Iris pigment epithelial cell (primary cell): ENCODE measurements at regions not wholly inside any gene's neighbourhood (a gene's known extent, or its start where the extent isn't known, plus 50 kb on each side); places are given as distances from the start of the nearest gene placed in this dataset.
"Not testable (repeated sequence)": the region's sequence is repeated elsewhere in the genome, so short reads cannot be mapped to it uniquely, and the experiment has no call there.

Experiments used
- DNase-seq: peaks from one replicate; pipeline ENCODE4 v3.0.0-alpha.2; 2011; ENCODE audit warnings: low read depth

DNA sequence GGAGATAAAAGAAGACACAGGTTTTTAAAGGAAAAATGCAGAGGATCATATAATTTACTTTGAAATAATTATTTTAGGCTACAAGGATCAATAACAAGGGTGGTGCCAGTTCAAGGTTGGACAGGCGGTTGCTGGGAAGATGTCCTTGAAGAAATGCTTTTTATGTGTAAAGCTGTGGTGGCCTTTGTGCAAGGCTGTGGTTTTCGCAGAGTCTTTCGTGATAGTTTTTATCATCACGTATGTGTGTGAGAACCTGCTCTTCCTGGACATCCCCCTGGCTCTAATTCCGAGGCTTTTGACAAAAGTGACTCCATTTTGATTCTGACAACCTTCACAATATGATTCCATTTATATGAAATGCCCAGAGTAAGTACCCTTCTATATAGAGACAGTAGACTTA is 85.8 kb upstream of the COG2 start:
- DNase-seq, result no peak

DNA sequence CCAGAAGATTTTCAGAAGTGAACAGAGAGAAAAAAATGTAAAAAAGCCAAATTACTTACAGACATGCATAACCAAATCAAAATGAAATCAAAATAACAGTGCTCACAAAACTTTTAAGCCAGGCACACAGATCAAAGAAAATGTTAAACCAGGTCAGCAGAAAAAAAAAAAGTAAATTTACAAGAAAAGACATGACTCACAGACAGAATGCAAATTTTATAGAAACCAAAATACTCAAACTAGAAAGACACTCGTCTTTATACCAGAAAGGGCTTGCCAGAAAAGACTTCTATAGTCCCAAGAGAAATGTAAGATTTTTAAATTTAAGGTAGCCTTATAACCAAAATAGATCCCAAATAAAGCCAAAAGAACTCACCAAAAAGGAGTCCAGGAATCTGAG is 86.5 kb upstream of the COG2 start:
- no peak for DNase-seq

DNA sequence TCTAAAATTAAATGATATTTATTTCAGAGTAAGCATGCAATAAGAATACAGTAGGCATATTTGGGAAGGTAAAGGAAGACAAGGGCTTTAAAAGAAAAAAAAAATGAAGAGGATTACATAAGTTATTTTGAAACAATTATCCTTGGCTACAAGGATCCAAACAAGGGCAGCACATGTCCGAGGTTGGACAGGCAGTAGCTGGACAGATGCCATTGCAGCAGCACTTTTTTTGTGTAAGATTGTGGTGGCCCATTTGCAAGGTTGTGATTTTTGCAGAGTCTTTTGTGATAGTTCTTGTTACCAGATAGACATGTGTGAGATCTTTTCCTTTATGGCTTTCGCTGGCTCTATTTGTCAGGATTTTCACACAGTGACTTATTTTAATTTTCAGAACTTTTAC is 89.4 kb upstream of the COG2 start:
- no peak for DNase-seq

DNA sequence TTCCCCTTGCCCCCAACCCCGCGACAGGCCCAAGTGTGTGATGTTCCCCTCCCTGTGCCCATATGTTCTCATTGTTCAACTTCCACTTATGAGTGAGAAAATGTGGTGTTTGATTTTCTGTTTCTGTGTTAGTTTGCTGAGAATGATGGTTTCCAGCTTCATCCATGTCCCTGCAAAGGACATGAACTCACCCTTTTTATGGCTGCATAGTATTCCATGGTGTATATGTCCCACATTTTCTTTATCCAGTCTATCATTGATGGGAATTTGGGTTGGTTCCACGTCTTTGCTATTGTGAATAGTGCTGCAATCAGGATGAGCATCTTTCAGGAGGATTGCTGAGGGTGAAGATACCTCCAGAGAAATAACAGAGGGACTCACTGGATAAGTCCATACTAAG is 91.3 kb upstream of the COG2 start:
- not testable (repeated sequence) for DNase-seq

DNA sequence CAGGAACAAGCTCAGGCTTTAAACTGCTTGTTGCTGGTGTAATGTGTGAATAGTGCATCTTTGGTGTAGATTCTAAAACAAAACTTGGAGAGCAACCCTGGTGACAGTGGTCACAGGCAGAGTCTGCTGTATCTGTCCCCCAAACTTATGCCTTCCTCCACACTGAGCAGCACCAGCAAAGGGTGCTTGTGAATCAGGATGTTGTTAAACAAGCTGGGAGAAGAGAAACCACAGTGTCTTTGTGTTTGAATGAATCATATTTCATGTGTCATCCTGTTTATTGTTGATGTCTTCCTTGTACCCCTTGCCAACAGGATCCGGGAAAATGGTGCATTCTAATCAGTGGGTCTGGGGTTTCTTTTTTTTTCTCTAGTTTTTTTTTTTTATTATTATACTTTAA is 91.9 kb upstream of the COG2 start:
- peak; percentile 36 for DNase-seq

DNA sequence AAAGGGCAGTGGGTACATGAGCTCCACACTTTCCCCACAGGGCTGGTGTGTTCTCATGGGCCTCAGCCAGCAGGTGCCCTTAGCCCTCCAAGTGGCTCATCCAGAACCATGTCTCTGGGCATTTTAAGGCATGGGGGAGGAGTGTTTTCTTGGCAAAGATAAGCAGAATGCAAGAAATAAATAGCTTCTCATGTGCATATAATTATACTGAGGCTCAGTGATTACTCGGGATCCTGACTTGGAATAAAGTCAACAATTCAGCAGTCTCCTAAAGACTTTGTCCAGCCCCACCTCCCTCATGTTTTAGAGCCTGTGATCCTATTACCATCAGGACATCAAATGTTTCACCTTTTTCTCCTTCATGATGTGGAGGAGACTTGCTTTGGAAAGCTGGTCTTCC is 92.7 kb upstream of the COG2 start:
- DNase-seq, result no peak

DNA sequence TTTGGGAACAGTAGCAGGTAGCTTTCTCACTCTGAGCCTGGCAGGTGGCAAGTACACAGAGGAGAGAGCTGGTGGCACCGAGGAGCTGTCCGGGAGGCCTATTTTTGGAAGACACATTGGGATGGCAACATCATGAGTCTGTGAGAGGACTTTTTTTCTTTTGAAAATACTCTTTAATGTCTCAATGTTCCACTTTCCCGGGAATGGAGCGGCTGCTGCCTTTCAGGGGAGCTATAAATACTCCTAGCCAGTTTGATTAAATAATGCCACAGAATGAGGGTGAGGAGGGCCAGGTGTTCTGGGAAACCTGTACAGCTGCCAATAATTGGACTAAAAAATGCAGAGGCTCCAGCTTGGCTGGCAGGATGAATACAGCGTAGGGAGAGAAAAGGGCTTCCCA is 93.3 kb upstream of the COG2 start:
- DNase-seq, result no peak

DNA sequence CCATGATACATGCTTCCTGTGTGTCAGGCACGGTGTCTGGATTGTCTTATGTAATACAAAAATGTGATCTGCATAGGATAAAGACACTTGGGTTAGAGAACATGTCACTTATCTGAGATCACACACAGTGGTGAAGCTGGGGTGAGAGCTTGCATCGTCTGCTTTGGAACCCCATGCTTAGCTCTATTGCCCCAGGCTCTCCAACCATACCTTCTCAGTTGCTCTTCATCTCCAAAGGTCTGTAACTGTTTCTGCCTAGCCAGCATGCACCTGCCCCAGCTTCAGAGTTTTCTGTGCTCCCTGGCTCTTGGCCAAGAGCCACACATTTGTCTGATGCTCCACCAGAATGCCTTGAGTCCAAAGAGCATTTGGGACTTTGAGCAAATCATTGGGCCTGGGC is 93.9 kb upstream of the COG2 start:
- no peak for DNase-seq

DNA sequence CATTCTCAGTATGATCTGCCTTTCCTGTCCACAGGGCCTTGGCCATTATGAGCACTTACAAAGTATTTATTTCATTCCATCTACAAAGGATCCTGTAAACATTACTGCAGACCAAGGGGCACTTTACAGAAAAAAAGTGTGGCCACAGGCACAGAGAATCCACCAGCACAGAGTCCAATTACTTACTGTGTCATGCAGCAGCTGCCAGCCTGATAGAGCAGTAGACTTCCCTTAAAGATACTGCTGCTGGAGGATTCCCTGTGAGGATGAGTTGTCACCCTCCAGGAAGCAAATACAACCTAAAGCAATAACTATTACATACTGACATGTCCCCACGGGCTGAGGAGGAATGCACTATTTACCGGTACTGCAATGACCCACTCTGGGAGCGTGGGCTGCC is 97.1 kb upstream of the COG2 start:
- no peak for DNase-seq

DNA sequence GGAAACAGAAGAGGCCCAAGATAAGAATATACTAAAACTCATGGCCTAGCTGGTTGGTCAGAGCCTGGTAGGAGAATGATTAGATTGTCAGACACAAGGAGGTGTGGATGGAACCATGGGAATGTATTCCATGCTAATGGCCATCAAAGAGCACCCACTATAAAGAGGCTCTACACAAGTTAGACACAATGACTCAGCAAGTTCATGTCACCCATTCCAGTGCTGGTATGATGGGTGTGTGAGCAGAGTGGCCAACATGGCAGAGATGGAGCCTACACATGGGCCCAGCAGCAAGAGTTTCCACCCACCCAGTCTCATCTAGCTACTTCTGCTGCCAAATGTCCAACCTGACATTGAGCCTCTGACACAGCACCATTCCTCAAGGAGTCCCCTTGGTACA is 97.5 kb upstream of the COG2 start:
- no peak for DNase-seq

DNA sequence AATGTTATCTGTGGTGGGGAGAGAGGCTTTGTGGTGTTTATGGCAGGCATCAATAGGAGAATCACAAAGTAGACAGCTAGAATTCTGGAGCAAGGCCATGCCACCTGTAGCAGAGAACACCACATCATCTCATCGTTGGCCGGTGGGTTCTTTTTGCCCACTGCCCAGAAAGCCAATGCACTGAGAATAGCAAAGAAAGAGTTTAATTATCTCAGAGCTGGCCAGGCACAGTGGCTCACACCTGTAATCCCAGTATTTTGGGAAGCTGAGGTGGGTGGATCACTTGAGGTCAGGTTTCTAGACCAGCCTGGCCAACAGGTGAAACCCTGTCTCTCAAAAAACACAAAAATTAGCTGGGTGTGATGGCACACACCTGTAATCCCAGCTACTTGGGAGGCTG is 99.2 kb upstream of the COG2 start:
- no peak for DNase-seq

DNA sequence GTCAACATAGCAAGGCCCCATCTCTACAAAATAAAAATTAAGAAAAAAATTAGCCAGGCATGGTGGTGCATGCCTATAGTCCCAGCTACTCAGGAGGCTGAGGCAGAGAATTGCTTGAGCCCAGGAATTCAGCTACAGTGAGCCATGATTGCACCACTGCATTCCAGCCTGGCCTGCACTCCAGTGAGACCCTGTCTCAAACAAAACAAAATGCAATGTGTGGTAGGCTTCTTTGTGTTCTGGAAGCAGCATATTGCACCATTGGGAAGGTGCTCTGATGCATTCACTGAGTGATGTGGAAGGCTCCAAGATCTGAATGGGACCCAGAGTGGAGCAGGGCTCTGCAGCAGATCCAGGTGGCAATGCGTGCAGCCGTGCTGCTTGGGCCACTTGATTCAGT is 99.6 kb upstream of the COG2 start:
- DNase-seq, result peak; percentile 63

DNA sequence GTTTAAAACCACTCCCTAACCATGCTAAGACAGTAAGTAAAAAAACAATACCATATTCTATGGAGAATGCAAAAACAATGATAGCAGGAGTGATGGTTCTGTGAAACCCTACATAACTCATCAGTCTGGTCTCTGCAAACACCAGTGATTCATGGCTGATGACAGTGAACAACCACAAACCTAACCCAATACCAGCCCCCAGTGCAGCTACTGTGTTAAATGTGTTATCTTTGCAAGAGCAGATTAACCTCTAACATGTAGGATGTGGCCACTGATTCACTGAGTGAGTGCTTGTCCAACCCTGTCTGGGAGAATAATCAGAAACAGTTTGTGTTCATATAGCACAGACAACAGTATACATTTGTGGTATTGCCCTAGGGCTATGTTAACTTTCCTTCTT is 100.2 kb upstream of the COG2 start:
- peak; percentile 92 for DNase-seq

DNA sequence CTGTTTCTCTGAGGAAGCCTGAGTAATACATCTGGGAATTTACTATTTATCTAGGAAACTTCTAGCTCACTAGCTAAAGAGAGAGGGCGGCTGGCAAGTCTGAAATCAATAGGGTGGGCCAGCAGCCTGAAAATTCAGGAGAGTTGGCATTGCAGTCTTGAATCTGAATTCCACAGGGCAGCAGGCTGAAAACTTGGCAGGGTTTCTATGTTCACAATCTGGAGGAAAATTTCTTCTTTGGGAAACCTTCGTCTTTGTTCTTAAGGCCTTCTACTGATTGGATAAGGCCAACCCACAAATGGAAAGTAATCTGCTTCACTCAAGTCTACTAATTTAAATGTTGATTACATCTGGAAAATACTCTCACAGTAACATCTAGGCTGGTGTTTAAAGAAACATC is 101.0 kb upstream of the COG2 start:
- DNase-seq, result no peak

DNA sequence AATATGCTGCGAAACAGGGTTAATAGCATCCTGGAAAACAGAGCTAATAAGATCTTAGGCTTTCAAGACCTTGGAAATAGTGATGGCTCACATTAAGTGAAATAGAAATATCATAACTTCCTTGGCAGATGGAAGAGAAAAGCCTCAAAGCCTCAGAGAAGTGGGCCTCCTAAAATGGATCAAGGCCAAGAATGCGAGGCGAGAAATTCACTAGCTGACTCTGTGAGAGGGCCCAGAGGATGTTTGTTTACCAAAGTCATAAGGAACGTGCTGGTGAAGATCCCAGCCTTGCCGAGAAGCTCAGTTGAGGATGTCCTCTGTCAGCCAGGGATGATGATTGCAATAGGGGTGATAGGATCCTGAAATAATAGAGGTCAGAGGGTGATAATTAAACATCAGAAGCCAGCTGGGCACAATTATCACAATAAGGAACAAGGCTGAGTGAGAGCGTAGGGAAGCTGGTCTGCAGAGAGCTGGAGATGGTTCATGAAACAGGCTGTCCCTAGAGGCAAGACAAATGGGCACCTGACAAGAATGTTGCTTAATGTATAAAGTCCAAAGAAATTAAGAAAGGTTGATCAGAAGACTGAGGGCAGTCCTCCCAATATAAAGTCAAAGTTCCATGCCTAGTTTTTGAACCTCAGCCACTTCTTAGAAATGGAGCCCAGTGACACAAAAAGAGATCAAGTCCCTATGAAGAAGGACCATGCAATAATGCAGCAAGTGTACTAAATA is 101.7 kb upstream of the COG2 start:
- DNase-seq, result peak; percentile 48

DNA sequence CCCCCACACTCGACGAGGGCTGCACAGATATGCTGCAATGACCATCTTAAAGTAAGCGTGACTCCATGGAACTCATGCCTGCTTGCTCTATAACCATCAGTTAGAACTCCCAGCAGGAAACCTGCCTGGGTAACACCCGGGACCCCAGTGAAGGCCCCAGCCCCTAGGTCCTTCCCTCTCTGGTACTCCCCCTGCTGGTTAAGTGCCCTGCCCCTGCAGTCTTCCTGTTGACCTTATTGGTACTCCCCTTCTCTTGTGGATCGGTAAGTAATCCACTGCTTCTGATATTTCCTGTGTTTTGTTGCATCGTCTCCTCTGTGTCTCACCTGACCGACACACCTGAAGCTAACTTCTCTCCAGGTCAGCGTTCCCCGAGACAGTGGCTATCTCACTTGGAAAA is 104.8 kb upstream of the COG2 start:
- no peak for DNase-seq

DNA sequence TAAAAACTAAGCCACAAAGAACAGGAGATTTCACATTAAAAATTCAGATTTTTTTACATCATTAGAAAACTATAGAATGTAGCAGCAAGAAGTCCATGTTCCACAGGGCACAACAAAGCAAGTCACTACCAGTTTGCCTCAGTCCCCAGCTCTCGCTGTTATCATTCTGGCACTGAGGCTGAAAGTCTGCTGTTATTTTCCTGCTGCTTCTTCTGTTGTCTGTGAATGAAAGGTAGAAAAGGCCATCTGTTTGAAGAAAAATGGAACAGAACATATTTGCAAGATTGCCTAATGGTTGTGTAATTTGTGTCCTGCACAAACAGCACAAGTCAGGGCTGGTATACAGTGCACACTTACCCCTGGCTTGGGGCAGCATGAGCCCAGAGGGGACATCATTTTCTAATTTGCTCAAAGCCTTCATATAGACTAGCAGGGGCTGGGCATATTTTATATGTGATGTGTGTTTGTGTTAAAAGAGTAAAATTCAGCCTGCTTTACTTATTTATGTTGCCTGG is 105.6 kb upstream of the COG2 start:
- DNase-seq, result no peak

DNA sequence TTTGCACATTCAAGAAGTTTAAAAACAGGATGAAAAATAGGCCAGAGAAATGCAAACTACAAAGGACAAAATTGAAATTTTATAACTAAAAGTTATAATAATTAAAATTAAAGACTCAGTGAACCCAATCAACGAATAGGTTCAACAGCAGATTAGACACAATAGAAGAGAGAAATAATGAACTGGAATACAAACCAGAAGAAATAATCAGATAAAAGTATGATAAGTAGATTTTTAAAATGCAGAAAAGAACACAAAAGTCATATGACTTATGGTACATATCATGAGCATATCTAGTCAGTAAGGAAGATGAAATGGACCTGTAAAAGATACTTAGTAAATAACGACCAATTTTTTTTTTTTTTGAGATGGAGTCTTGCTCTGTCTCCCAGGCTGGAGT is 108.1 kb upstream of the COG2 start:
- DNase-seq, result no peak

DNA sequence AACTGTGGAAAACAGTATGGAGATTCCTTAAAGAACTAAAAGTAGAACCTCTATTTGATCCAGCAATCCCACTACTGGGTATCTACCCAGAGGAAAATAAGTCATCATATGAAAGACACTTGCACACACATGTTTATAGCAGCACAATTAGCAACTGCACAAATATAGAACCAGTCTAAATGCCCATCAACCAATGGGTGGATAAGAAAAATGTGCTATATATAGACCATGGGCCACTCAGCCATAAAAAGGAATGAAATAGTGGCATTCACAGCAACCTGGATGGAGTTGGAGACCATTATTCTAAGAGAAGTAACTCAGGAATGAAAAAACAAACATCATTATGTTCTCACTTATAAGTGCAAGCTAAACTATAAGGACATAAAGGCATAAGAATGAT is 105.0 kb upstream of the PGBD5 start:
- no peak for DNase-seq

DNA sequence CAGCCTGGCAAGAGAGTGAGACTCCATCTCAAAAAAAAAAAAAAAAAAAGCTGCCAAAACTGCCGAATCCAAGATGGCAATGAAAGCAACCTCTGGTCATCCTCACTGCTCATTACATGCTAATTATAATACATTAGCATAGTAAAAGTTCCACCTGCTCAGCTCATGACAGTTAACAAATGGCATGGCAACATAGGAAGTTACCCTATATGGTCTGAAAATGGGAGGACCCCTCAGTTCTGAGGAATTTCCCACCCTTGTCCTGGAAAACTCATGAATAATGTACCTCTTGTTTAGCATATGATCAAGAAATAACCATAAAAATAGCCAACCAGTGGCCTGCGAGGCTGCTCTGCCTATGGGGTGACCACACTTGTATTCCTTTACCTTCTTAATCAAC is 93.1 kb upstream of the PGBD5 start:
- DNase-seq, result no peak

DNA sequence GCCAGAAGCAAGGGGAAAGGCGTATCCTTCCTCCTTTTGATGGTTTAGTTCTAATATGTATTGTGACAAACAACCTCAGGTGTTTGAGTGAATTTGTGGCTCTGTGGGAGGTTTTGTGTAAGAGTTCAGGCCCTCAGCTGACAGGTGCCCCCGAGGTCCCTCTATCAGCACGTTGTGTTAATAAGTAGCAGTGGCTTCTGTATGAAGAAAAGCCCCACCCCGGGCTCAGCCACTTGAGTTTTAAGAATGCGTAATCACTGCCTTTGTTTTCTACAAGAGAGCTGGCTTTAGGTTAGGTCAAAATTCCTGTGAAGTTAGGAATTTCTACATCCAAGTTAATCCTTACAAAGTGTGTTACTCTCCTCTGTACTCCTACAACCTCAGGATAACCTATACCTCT is 92.4 kb upstream of the PGBD5 start:
- no peak for DNase-seq

DNA sequence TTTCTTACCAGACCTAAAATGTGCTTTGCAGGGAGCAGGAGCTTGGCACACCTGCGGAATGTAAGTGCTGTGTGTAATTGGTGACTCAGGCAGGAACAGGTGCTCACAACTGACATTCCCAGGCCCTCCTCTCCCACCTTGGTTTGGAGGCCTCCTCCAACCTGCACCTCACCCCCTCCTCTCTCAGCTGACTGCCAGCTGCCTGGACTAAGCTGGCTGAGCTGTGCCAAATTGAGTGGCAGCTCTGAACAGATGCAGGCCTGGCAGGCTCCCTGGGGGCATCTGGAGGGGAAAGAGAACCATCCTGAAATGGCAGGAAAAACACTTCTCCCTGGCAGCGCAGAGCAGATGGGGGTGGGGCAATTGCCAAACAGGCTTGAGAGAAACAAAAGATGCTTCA is 91.7 kb upstream of the PGBD5 start:
- no peak for DNase-seq

DNA sequence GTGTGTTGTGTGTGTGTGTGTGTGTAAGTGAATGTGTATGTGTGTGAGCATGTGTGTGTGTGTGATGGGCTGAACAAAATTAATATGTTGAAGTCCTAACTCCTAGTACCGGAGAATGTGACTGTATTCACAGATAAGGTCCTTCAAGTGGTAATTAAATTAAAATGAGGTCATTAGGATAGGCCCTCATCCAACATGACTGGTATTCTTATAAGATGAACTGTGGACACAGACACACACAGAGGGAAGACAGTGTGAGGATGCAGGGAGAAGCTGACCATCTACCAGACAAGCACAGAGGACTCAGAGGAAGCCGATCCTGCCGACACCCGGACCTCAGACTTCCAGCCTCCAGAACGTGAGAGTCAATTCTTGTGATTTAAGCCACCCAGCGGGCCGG is 91.2 kb upstream of the PGBD5 start:
- DNase-seq, result no peak

DNA sequence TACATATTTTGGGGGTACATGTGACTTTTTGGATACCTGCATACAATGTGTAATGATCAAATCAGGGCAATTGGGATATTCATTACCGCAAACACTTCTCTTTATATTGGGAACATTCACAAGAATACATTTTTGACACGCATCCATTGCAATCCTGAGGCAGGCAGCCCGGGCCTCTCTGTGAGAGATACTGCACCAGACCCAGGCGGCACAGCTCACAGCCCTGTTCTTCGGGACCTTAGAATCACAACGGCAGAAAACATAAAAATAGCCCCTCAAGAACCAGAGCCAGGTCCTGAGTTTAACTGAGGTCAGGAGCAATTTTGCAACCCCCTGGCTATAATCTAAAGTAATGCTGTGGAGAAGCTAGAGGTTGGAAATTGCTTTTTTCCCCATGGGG is 90.8 kb upstream of the PGBD5 start:
- no peak for DNase-seq
